ENCODE measurements at regions not wholly inside any gene's neighbourhood (a gene's known extent, or its start where the extent isn't known, plus 50 kb on each side); places are given as distances from the start of the nearest gene placed in this dataset.

- DNase-seq = no peak
Observed at GRCh38 chr2:64196963-64197362, 52.7 kb upstream of the PELI1 start.

- DNase-seq = no peak
Observed at GRCh38 chr2:64201151-64201550, 56.9 kb upstream of the PELI1 start.

- DNase-seq = no peak
Observed at GRCh38 chr2:64202206-64202845, 58.1 kb upstream of the PELI1 start.

GRCh38 chr2:64203131-64203857 lies 59.1 kb upstream of the PELI1 start:
- DNase-seq = no peak

- peak in 1 of 2 experiments; percentile 7 for DNase-seq
Observed at GRCh38 chr2:64203858-64204632, 59.8 kb upstream of the PELI1 start.

GRCh38 chr2:64204703-64205102 lies 60.5 kb upstream of the PELI1 start:
- no peak for DNase-seq

- no peak for DNase-seq
Observed at GRCh38 chr2:64205415-64205814, 61.2 kb upstream of the PELI1 start.

- DNase-seq = no peak
Observed at GRCh38 chr2:64207573-64207972, 63.4 kb upstream of the PELI1 start.

GRCh38 chr2:64210816-64211215 lies 66.6 kb upstream of the PELI1 start:
- no peak for DNase-seq

GRCh38 chr2:64211276-64211921 lies 67.2 kb upstream of the PELI1 start:
- DNase-seq = no peak

- DNase-seq = peak; percentile 94
Observed at GRCh38 chr2:64212346-64212745, 68.1 kb upstream of the PELI1 start.

- DNase-seq = peak; percentile 60 to 75
Observed at GRCh38 chr2:64212801-64213321, 68.6 kb upstream of the PELI1 start.

- DNase-seq = no peak
Observed at GRCh38 chr2:64213532-64214275, 69.5 kb upstream of the PELI1 start.

GRCh38 chr2:64214281-64215115 lies 70.3 kb upstream of the PELI1 start:
- no peak for DNase-seq

GRCh38 chr2:64217198-64217869 lies 73.1 kb upstream of the PELI1 start:
- DNase-seq = no peak

- DNase-seq = no peak
Observed at GRCh38 chr2:64218137-64218802, 74.0 kb upstream of the PELI1 start.

- DNase-seq = no peak
Observed at GRCh38 chr2:64219149-64219548, 74.9 kb upstream of the PELI1 start.

GRCh38 chr2:64220265-64220664 lies 76.0 kb upstream of the PELI1 start:
- DNase-seq = peak; percentile 57 to 63

- no peak for DNase-seq
Observed at GRCh38 chr2:64220894-64221617, 76.8 kb upstream of the PELI1 start.

- no peak for DNase-seq
Observed at GRCh38 chr2:64221935-64222334, 77.7 kb upstream of the PELI1 start.
